GM08714 (cell line): ENCODE measurements at regions not wholly inside any gene's neighbourhood (a gene's known extent, or its start where the extent isn't known, plus 50 kb on each side); places are given as distances from the start of the nearest gene placed in this dataset.
"Not testable (repeated sequence)": the region's sequence is repeated elsewhere in the genome, so short reads cannot be mapped to it uniquely, and the experiment has no call there.

Source experiments
- H3K4me3 ChIP-seq: fragments of 200-500 bp; sonication (Bioruptor generic); 2 replicates; pipeline ENCODE4 v1.5.1; 2014; ENCODE audit warnings: mild to moderate bottlenecking, low read length, inconsistent platforms
- ZNF274 ChIP-seq: IDR thresholded peaks from 2 replicates; pipeline ENCODE4 v1.6.1; 2012; ENCODE audit warnings: mild to moderate bottlenecking, low read depth, low read length

DNA sequence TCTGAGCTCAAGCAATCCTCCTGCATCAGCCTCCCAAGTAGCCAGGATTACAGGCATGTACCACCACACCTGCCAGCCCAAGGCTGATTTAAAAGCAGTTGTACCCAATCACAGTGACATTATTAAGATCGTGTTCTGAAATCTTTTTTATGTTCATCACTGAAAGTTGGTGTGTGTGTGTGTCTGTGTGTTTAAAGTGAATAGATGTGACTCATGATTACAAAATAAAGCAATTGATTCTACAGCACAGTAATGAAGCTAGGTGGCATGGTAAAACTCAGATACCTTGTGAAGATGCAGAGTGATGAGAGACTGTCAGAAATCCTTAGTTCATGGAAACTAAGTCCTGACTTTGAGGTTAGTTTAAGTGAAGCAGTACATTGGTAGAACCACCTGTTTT, 74.2 kb upstream of the ATP2B1 start:
- H3K4me3 ChIP-seq = no peak overlapping the region
- TF ChIP-seq ZNF274 = no peak

DNA sequence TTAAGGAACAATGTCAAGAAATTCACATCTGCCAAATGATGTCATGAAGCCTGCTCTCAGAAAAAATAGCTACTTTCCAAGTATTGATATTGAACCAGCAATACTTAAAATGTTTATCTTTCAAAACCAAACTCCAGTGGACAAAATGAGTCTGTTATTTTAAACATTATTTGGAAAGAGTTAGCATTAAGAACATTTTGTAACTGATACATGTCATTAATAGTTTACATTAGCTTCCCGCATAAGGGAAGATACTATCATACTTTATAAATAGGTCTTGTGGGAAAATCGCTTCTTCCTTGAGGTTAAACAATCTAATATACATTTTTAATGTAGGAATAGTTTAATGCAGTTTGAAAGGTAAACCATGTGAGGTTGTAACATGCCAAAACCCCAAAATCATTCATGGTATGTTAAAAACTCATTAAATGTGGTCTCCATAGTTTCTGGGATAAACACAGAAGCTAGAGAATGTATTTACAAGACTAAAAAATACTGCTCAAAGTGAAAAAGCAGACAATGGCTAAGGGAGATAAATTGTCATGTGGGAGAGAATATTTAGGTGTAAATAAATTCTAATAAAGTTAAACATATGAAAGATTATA, 73.4 kb upstream of the ATP2B1 start:
- no peak for TF ChIP-seq ZNF274
- H3K4me3 ChIP-seq = no peak overlapping the region

DNA sequence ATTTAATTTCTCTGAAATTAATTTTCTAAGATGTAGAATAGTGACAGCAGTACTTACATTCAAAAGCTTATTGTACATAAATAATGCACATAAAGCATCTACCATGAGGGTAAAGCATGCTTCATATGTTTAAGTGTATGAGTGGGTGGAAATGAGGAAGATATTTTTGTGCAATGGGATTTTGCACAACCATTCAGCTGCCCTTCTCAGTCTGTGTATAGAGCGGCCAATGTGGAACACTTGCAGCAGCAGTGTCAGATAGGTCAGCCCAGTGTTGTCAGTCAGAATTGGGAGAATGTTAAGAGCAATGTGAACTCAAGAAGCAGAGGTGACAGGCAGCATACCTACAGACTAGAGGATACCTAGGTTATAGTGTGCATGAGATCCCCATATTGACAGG, 72.5 kb upstream of the ATP2B1 start:
- no peak overlapping the region for H3K4me3 ChIP-seq
- no peak for TF ChIP-seq ZNF274

DNA sequence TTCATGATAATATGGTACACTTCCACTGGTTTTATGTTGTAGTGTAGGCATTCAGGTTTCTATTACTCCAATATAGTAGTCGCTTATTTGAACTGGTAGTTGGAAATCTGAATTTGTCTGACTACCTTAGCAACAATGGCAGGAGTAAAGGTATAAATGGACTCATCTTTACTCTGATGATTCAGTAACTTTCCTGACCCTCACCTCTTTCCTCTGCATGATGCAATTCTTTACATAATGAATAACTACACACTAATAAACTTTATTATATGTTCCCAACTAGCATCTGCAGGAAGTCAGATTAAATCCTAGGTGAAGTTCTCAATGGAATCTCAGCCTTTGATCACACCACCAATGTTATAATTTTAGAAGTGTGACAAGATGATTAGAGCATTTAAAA, 70.5 kb upstream of the ATP2B1 start:
- TF ChIP-seq ZNF274 = no peak
- H3K4me3 ChIP-seq = no peak overlapping the region

- no peak overlapping the region for H3K4me3 ChIP-seq
- no peak for TF ChIP-seq ZNF274
These were observed 69.2 kb upstream of the ATP2B1 start for GRCh38 chr12:89777733-89778379.

DNA sequence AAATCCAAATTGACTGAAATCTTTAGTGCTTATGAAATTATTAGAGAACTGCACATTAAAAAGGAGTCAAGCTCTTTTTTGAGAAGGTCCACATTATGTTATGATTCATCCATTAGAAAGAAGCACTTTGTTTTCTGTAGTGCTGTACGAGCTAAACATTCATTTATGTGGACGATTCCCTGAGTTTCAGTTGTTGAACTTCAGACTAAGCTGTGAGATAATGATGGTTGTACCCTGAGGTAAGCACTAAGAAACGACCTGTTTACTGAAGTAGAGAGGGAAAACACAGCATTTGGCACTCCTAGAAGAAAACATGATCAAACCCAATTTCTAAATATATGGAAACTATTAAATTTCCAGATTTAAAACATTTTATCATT, 67.3 kb upstream of the ATP2B1 start:
- no peak overlapping the region for H3K4me3 ChIP-seq
- TF ChIP-seq ZNF274 = no peak

GRCh38 chr12:89775063-89775985, 66.7 kb upstream of the ATP2B1 start:
- H3K4me3 ChIP-seq = no peak overlapping the region
- no peak for TF ChIP-seq ZNF274

GRCh38 chr12:89774645-89775044, 66.0 kb upstream of the ATP2B1 start:
- TF ChIP-seq ZNF274 = no peak
- H3K4me3 ChIP-seq = no peak overlapping the region

GRCh38 chr12:89770391-89770790, 61.8 kb upstream of the ATP2B1 start:
- TF ChIP-seq ZNF274 = no peak
- H3K4me3 ChIP-seq = no peak overlapping the region

DNA sequence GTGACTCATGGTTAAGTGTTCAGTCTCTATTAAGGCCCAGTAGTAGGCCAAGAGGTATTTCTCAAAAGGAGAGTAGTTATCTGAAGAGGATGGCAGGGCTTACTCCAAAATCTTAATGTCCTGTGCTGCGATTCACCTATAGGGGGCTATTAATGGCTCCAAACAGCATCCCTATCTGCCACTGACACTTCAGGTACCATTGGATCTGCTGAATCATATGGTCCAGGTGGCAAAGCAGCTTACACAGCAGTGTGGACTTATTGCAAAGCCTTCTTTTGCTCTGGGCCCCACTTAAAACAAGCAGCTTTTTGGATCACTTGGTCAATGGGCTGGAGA, 60.8 kb upstream of the ATP2B1 start:
- no peak for TF ChIP-seq ZNF274
- no peak overlapping the region for H3K4me3 ChIP-seq

- H3K4me3 ChIP-seq = no peak overlapping the region
- TF ChIP-seq ZNF274 = no peak
These were observed 60.2 kb upstream of the ATP2B1 start for GRCh38 chr12:89768586-89769482.

GRCh38 chr12:89765959-89766824, 57.6 kb upstream of the ATP2B1 start:
- no peak overlapping the region for H3K4me3 ChIP-seq
- no peak for TF ChIP-seq ZNF274

DNA sequence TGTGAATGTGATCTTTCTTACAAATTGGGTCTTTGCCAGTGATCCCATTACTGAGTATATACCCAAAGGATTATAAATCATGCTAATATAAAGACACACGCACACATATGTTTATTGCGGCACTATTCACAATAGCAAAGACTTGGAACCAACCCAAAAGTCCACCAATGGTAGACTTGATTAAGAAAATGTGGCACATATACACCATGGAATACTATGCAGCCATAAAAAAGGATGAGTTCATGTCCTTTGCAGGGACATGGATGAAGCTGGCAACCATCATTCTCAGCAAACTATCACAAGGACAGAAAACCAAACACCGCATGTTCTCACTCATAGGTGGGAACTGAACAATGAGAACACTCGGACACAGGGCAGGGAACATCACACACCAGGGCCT, 55.5 kb upstream of the ATP2B1 start:
- H3K4me3 ChIP-seq = not testable (repeated sequence)
